SK-N-SH (cell line): ENCODE measurements at regions not wholly inside any gene's neighbourhood (a gene's known extent, or its start where the extent isn't known, plus 50 kb on each side); places are given as distances from the start of the nearest gene placed in this dataset.

Source experiments
- CTCF ChIP-seq: fragments of 200-600 bp; sonication (generic); IDR thresholded peaks from 2 replicates; pipeline ENCODE4 v1.6.1; 2017; ENCODE audit warnings: antibody characterized with exemption, mild to moderate bottlenecking, moderate library complexity
- EZH2phosphoT487 ChIP-seq: fragments of 200-600 bp; sonication (generic); IDR thresholded peaks from 2 replicates; pipeline ENCODE4 v1.6.1; 2017; ENCODE audit warnings: low read depth, mixed run types, mild to moderate bottlenecking, antibody characterized with exemption, moderate library complexity, borderline replicate concordance
- FOSL2 ChIP-seq: IDR thresholded peaks from 2 replicates; pipeline ENCODE4 v1.4.0; 2012; ENCODE audit warnings: low read depth, mild to moderate bottlenecking, moderate library complexity, borderline replicate concordance
- JUND ChIP-seq: IDR thresholded peaks from 2 replicates; pipeline ENCODE4 v1.4.0; 2012
- MXI1 ChIP-seq: IDR thresholded peaks from 2 replicates; pipeline ENCODE4 v1.6.1; 2012; ENCODE audit warnings: mild to moderate bottlenecking, low read depth, low read length, improper control_type of control experiment
- PBX3 ChIP-seq: IDR thresholded peaks from 2 replicates; pipeline ENCODE4; 2012
- RAD21 ChIP-seq: IDR thresholded peaks from 2 replicates; pipeline ENCODE4 v1.6.1; 2012; ENCODE audit warnings: mild to moderate bottlenecking, low read length
- TEAD4 ChIP-seq: IDR thresholded peaks from 2 replicates; pipeline ENCODE4 v1.4.0; 2012; ENCODE audit warnings: mild to moderate bottlenecking, borderline replicate concordance; ENCODE audit not compliant: insufficient read depth
- USF2 ChIP-seq: fragments of 150-350 bp; IDR thresholded peaks from 2 replicates; pipeline ENCODE4 v1.6.1; 2017; ENCODE audit warnings: antibody characterized with exemption, low read length, low read depth, borderline replicate concordance
- YY1 ChIP-seq: IDR thresholded peaks from 2 replicates; pipeline ENCODE4 v1.4.0; 2012; ENCODE audit warnings: low read depth, mild to moderate bottlenecking

- TF ChIP-seq RAD21 (no peak), CTCF (no peak), EZH2phosphoT487 (no peak), JUND (no peak), FOSL2 (no peak), TEAD4 (no peak), MXI1 (no peak), PBX3 (no peak), YY1 (no peak), USF2 (no peak)
These were observed 89.8 kb downstream of the LHX9 start for GRCh38 chr1:198007011-198007410.
